Activated CD4-positive, alpha-beta T cell treated with anti-CD3 and anti-CD28 coated beads, Interleukin-2, amount 10 ng/mL, durations not matched to agents 7 days and 5 days (primary cell): ENCODE measurements at regions not wholly inside any gene's neighbourhood (a gene's known extent, or its start where the extent isn't known, plus 50 kb on each side); places are given as distances from the start of the nearest gene placed in this dataset.
"Not testable (repeated sequence)": the region's sequence is repeated elsewhere in the genome, so short reads cannot be mapped to it uniquely, and the experiment has no call there.

ENCODE experiments used
- CTCF ChIA-PET: fragments of 350-600 bp; sonication (Branson Sonifier 250); formaldehyde crosslinking; loops from one replicate; lab custom pipeline; 2021; ENCODE audit warnings: antibody characterized with exemption; lab: Charles Lee
- POLR2A ChIA-PET: fragments of 350-600 bp; sonication (Branson Sonifier 250); formaldehyde crosslinking; loops from one replicate; lab custom pipeline; 2021; ENCODE audit warnings: antibody characterized with exemption; lab: Charles Lee
- DNase-seq: peaks from one replicate; pipeline ENCODE4 v3.0.0-alpha.2; 2020
- H3K27ac Mint-ChIP-seq: one replicate; pipeline ENCODE4 v1.8.0; 2021; ENCODE audit warnings: mild to moderate bottlenecking, moderate library complexity, mixed read lengths
- H3K27me3 Mint-ChIP-seq: one replicate; pipeline ENCODE4 v1.8.0; 2021; ENCODE audit warnings: mixed read lengths
- H3K36me3 Mint-ChIP-seq: one replicate; pipeline ENCODE4 v1.8.0; 2021; ENCODE audit warnings: low read depth, mixed read lengths
- H3K4me1 Mint-ChIP-seq: one replicate; pipeline ENCODE4 v1.8.0; 2021; ENCODE audit warnings: mixed read lengths
- H3K4me3 Mint-ChIP-seq: one replicate; pipeline ENCODE4 v1.8.0; 2021; ENCODE audit warnings: mild to moderate bottlenecking, moderate library complexity, mixed read lengths
- H3K9me3 Mint-ChIP-seq: one replicate; pipeline ENCODE4 v1.8.0; 2021; ENCODE audit warnings: mixed read lengths

- ChIA-PET CTCF (no interaction called here), POLR2A (no interaction called here)
- peaks cover 19% of the 10 kb centered on the region for H3K9me3 Mint-ChIP-seq
- H3K27ac Mint-ChIP-seq: no peak overlapping the region
- no peak for DNase-seq
- H3K27me3 Mint-ChIP-seq: no peaks in the 10 kb centered on the region
- no peaks in the 10 kb centered on the region for H3K4me1 Mint-ChIP-seq
- H3K36me3 Mint-ChIP-seq: no peaks in the 10 kb centered on the region
- H3K4me3 Mint-ChIP-seq: no peak overlapping the region
Observed at GRCh38 chr5:12985142-12985541, 959.3 kb downstream of the DNAH5 start.

- CTCF ChIA-PET: no interaction called here
Observed at GRCh38 chr5:12974856-12975255, 969.6 kb downstream of the DNAH5 start.

GRCh38 chr5:12965804-12966203 is 978.7 kb downstream of the DNAH5 start:
- no peak overlapping the region for H3K27ac Mint-ChIP-seq
- H3K4me1 Mint-ChIP-seq: no peaks in the 10 kb centered on the region
- CTCF ChIA-PET: no interaction called here
- H3K9me3 Mint-ChIP-seq: peaks cover 11% of the 10 kb centered on the region
- no peak overlapping the region for H3K4me3 Mint-ChIP-seq
- POLR2A ChIA-PET: no interaction called here
- H3K27me3 Mint-ChIP-seq: no peaks in the 10 kb centered on the region
- no peak for DNase-seq
- H3K36me3 Mint-ChIP-seq: no peaks in the 10 kb centered on the region

More at GRCh38 chr5:12974856-12975255, 969.6 kb downstream of the DNAH5 start:
- Mint-ChIP-seq H3K27ac (no peak overlapping the region), H3K4me1 (no peaks in the 10 kb centered on the region), H3K36me3 (no peaks in the 10 kb centered on the region), H3K27me3 (no peaks in the 10 kb centered on the region), H3K4me3 (no peak overlapping the region), H3K9me3 (peaks cover 8% of the 10 kb centered on the region)
- POLR2A ChIA-PET: no interaction called here
- no peak for DNase-seq

- H3K4me3 Mint-ChIP-seq: no peak overlapping the region
- no peaks in the 10 kb centered on the region for H3K4me1 Mint-ChIP-seq
- ChIA-PET POLR2A (no interaction called here), CTCF (no interaction called here)
- no peaks in the 10 kb centered on the region for H3K9me3 Mint-ChIP-seq
- DNase-seq: no peak
- H3K27me3 Mint-ChIP-seq: no peaks in the 10 kb centered on the region
- H3K27ac Mint-ChIP-seq: no peak overlapping the region
- no peaks in the 10 kb centered on the region for H3K36me3 Mint-ChIP-seq
Observed at GRCh38 chr5:12959713-12960112, 984.8 kb downstream of the DNAH5 start.

GRCh38 chr5:12952409-12952808 is 992.1 kb downstream of the DNAH5 start:
- POLR2A ChIA-PET: no interaction called here
- Mint-ChIP-seq H3K27me3 (no peaks in the 10 kb centered on the region), H3K9me3 (peaks cover 7% of the 10 kb centered on the region), H3K4me3 (no peak overlapping the region), H3K27ac (no peak overlapping the region), H3K36me3 (no peaks in the 10 kb centered on the region), H3K4me1 (no peaks in the 10 kb centered on the region)
- CTCF ChIA-PET: no interaction called here
- no peak for DNase-seq

GRCh38 chr5:12951846-12952245 is 992.6 kb downstream of the DNAH5 start:
- H3K9me3 Mint-ChIP-seq: peaks cover 7% of the 10 kb centered on the region
- H3K4me3 Mint-ChIP-seq: no peak overlapping the region
- H3K4me1 Mint-ChIP-seq: no peaks in the 10 kb centered on the region
- H3K27ac Mint-ChIP-seq: no peak overlapping the region
- POLR2A ChIA-PET: no interaction called here
- CTCF ChIA-PET: no interaction called here
- H3K27me3 Mint-ChIP-seq: no peaks in the 10 kb centered on the region
- H3K36me3 Mint-ChIP-seq: no peaks in the 10 kb centered on the region
- no peak for DNase-seq

- Mint-ChIP-seq H3K4me1 (no peaks in the 10 kb centered on the region), H3K4me3 (no peak overlapping the region), H3K36me3 (no peaks in the 10 kb centered on the region), H3K9me3 (peaks cover 10% of the 10 kb centered on the region), H3K27me3 (no peaks in the 10 kb centered on the region), H3K27ac (no peak overlapping the region)
- DNase-seq: no peak
- ChIA-PET CTCF (no interaction called here), POLR2A (no interaction called here)
Observed at GRCh38 chr5:12947379-12947778, 997.1 kb downstream of the DNAH5 start.

- H3K27ac Mint-ChIP-seq, H3K36me3 Mint-ChIP-seq, DNase-seq, POLR2A ChIA-PET, H3K4me1 Mint-ChIP-seq, H3K9me3 Mint-ChIP-seq, H3K4me3 Mint-ChIP-seq, CTCF ChIA-PET, H3K27me3 Mint-ChIP-seq: not testable (repeated sequence)
Observed at GRCh38 chr5:12945477-12945876, 999.0 kb downstream of the DNAH5 start.

- Mint-ChIP-seq H3K9me3 (peaks cover 13% of the 10 kb centered on the region), H3K27ac (no peak overlapping the region), H3K4me1 (no peaks in the 10 kb centered on the region), H3K4me3 (no peak overlapping the region), H3K27me3 (no peaks in the 10 kb centered on the region), H3K36me3 (no peaks in the 10 kb centered on the region)
- no peak for DNase-seq
- ChIA-PET CTCF (no interaction called here), POLR2A (no interaction called here)
Observed at GRCh38 chr5:12936221-12936620, 1008.3 kb downstream of the DNAH5 start.

- no peak overlapping the region for H3K4me3 Mint-ChIP-seq
- no peak for DNase-seq
- no peak overlapping the region for H3K27ac Mint-ChIP-seq
- CTCF ChIA-PET: no interaction called here
- no peaks in the 10 kb centered on the region for H3K36me3 Mint-ChIP-seq
- peaks cover 13% of the 10 kb centered on the region for H3K9me3 Mint-ChIP-seq
- POLR2A ChIA-PET: no interaction called here
- no peaks in the 10 kb centered on the region for H3K27me3 Mint-ChIP-seq
- H3K4me1 Mint-ChIP-seq: no peaks in the 10 kb centered on the region
Observed at GRCh38 chr5:12934722-12935121, 1009.8 kb downstream of the DNAH5 start.

- CTCF ChIA-PET: no interaction called here
- POLR2A ChIA-PET: no interaction called here
- H3K9me3 Mint-ChIP-seq: peaks cover 8% of the 10 kb centered on the region
- no peak for DNase-seq
- no peak overlapping the region for H3K27ac Mint-ChIP-seq
- H3K36me3 Mint-ChIP-seq: no peaks in the 10 kb centered on the region
- no peak overlapping the region for H3K4me3 Mint-ChIP-seq
- H3K4me1 Mint-ChIP-seq: no peaks in the 10 kb centered on the region
- no peaks in the 10 kb centered on the region for H3K27me3 Mint-ChIP-seq
Observed at GRCh38 chr5:12920527-12920926, 1016.3 kb upstream of the CTNND2 start.

GRCh38 chr5:12911156-12911555 is 1006.9 kb upstream of the CTNND2 start:
- no peak overlapping the region for H3K4me3 Mint-ChIP-seq

GRCh38 chr5:12910641-12911040 is 1006.4 kb upstream of the CTNND2 start:
- Mint-ChIP-seq H3K27me3 (no peaks in the 10 kb centered on the region), H3K4me1 (no peaks in the 10 kb centered on the region), H3K36me3 (no peaks in the 10 kb centered on the region), H3K9me3 (peaks cover 2% of the 10 kb centered on the region), H3K27ac (no peak overlapping the region), H3K4me3 (no peak overlapping the region)
- no peak for DNase-seq
- POLR2A ChIA-PET: no interaction called here
- CTCF ChIA-PET: no interaction called here

More at GRCh38 chr5:12911156-12911555, 1006.9 kb upstream of the CTNND2 start:
- Mint-ChIP-seq H3K9me3 (peaks cover 3% of the 10 kb centered on the region), H3K27ac (no peak overlapping the region), H3K4me1 (no peaks in the 10 kb centered on the region), H3K36me3 (no peaks in the 10 kb centered on the region), H3K27me3 (no peaks in the 10 kb centered on the region)
- ChIA-PET POLR2A (no interaction called here), CTCF (no interaction called here)
- no peak for DNase-seq

GRCh38 chr5:12902611-12903010 is 998.4 kb upstream of the CTNND2 start:
- Mint-ChIP-seq H3K27me3 (no peaks in the 10 kb centered on the region), H3K36me3 (no peaks in the 10 kb centered on the region), H3K27ac (no peak overlapping the region), H3K4me3 (no peak overlapping the region), H3K9me3 (peaks cover 19% of the 10 kb centered on the region), H3K4me1 (no peaks in the 10 kb centered on the region)
- ChIA-PET POLR2A (no interaction called here), CTCF (no interaction called here)
- no peak for DNase-seq
